K562 (cell line): ENCODE measurements at regions not wholly inside any gene's neighbourhood (a gene's known extent, or its start where the extent isn't known, plus 50 kb on each side); places are given as distances from the start of the nearest gene placed in this dataset.

Experiments used
- IRF2 ChIP-seq: sonication (generic); formaldehyde crosslinking; IDR thresholded peaks from 2 replicates; pipeline ENCODE4 v1.8.1; 2022; ENCODE audit warnings: mild to moderate bottlenecking, missing genetic modification reagents
- LARP7 ChIP-seq: fragments of 450-650 bp; IDR thresholded peaks from 2 replicates; pipeline ENCODE4 v1.6.1; 2016
- NFE2L1 ChIP-seq: fragments of 450-650 bp; IDR thresholded peaks from 2 replicates; pipeline ENCODE4 v1.6.1; 2016; ENCODE audit warnings: missing genetic modification characterization, low read depth, mild to moderate bottlenecking, missing compliant biosample characterization, moderate library complexity, borderline replicate concordance
- TF ChIP-seq, protein P1 (sequence below): sonication (generic); formaldehyde crosslinking; IDR thresholded peaks from 2 replicates; pipeline ENCODE4 v1.8.0; 2022; ENCODE audit warnings: mild to moderate bottlenecking, low read depth, missing genetic modification reagents
- TF ChIP-seq, protein P2 (sequence below), 3 experiments: IDR thresholded peaks in 2 of 3; conservative IDR thresholded peaks in 1 of 3; 2 replicates each; pipeline ENCODE4 v1.5.1; 2011 to 2012; ENCODE audit warnings: low read length in 3 of 3, mild to moderate bottlenecking in 3 of 3, control low read depth in 2 of 3, improper control_type of control experiment in 1 of 3, inconsistent platforms in 1 of 3, low read depth in 1 of 3, mixed read lengths in 1 of 3, moderate library complexity in 1 of 3; ENCODE audit not compliant: insufficient read depth in 2 of 3
- TF ChIP-seq, protein P3 (sequence below): sonication (generic); formaldehyde crosslinking; IDR thresholded peaks from 2 replicates; pipeline ENCODE4 v1.8.1; 2023; ENCODE audit warnings: missing genetic modification reagents, mild to moderate bottlenecking, borderline replicate concordance

DNA sequence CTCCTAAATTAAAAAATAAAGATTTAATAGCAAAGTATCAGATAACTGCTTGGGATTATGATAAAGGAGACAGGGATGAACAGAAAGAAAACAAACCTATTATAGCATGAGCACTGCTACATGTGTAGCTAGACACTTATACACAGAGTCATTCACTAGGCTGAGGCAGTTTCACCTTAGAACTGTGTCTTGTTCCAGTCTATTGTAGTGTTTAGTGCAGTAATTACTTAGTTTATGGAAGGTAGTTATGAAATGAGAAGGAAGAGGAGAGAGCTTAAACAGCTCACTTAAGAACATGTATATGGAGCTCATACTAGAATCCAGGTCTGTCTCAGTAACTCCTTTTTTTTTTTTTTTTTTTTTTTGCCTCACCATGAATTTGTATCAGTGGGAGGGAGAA, 441.4 kb downstream of the PDCD6IP start:
- TF ChIP-seq NFE2L1 (tag) (no peak), IRF2 (CRISPR knock-in tag) (no peak), LARP7 (no peak)
- TF ChIP-seq, protein P1, sequence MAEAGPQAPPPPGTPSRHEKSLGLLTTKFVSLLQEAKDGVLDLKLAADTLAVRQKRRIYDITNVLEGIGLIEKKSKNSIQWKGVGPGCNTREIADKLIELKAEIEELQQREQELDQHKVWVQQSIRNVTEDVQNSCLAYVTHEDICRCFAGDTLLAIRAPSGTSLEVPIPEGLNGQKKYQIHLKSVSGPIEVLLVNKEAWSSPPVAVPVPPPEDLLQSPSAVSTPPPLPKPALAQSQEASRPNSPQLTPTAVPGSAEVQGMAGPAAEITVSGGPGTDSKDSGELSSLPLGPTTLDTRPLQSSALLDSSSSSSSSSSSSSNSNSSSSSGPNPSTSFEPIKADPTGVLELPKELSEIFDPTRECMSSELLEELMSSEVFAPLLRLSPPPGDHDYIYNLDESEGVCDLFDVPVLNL (CRISPR knock-in tag) = no peak
- TF ChIP-seq, protein P2, sequence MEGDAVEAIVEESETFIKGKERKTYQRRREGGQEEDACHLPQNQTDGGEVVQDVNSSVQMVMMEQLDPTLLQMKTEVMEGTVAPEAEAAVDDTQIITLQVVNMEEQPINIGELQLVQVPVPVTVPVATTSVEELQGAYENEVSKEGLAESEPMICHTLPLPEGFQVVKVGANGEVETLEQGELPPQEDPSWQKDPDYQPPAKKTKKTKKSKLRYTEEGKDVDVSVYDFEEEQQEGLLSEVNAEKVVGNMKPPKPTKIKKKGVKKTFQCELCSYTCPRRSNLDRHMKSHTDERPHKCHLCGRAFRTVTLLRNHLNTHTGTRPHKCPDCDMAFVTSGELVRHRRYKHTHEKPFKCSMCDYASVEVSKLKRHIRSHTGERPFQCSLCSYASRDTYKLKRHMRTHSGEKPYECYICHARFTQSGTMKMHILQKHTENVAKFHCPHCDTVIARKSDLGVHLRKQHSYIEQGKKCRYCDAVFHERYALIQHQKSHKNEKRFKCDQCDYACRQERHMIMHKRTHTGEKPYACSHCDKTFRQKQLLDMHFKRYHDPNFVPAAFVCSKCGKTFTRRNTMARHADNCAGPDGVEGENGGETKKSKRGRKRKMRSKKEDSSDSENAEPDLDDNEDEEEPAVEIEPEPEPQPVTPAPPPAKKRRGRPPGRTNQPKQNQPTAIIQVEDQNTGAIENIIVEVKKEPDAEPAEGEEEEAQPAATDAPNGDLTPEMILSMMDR (IDR thresholded peaks at IDR 0.05 in 2 of 3, conservative IDR thresholded peaks at IDR 0.05 in 1 of 3; ENCODE audit: insufficient read depth in 2 of 3, low read depth in 1 of 3, low read length in 3 of 3) = no peak
- TF ChIP-seq, protein P3, sequence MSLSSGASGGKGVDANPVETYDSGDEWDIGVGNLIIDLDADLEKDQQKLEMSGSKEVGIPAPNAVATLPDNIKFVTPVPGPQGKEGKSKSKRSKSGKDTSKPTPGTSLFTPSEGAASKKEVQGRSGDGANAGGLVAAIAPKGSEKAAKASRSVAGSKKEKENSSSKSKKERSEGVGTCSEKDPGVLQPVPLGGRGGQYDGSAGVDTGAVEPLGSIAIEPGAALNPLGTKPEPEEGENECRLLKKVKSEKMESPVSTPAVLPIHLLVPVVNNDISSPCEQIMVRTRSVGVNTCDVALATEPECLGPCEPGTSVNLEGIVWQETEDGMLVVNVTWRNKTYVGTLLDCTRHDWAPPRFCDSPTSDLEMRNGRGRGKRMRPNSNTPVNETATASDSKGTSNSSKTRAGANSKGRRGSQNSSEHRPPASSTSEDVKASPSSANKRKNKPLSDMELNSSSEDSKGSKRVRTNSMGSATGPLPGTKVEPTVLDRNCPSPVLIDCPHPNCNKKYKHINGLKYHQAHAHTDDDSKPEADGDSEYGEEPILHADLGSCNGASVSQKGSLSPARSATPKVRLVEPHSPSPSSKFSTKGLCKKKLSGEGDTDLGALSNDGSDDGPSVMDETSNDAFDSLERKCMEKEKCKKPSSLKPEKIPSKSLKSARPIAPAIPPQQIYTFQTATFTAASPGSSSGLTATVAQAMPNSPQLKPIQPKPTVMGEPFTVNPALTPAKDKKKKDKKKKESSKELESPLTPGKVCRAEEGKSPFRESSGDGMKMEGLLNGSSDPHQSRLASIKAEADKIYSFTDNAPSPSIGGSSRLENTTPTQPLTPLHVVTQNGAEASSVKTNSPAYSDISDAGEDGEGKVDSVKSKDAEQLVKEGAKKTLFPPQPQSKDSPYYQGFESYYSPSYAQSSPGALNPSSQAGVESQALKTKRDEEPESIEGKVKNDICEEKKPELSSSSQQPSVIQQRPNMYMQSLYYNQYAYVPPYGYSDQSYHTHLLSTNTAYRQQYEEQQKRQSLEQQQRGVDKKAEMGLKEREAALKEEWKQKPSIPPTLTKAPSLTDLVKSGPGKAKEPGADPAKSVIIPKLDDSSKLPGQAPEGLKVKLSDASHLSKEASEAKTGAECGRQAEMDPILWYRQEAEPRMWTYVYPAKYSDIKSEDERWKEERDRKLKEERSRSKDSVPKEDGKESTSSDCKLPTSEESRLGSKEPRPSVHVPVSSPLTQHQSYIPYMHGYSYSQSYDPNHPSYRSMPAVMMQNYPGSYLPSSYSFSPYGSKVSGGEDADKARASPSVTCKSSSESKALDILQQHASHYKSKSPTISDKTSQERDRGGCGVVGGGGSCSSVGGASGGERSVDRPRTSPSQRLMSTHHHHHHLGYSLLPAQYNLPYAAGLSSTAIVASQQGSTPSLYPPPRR = no peak
